WTC11 (cell line): ENCODE measurements at regions not wholly inside any gene's neighbourhood (a gene's known extent, or its start where the extent isn't known, plus 50 kb on each side); places are given as distances from the start of the nearest gene placed in this dataset.

Experiments used
- ATAC-seq: fragments of 200-7000 bp; cut with Tn5 transposase; 2 replicates; pipeline ENCODE4 v1.10.0; 2021; ENCODE audit warnings: mild to moderate bottlenecking, moderate library complexity
- CTCF ChIA-PET: fragments of 300-600 bp; sonication (Branson Sonifier 250); formaldehyde crosslinking; loops from one replicate; lab custom pipeline; 2021; ENCODE audit warnings: antibody characterized with exemption; lab: Charles Lee
- POLR2A ChIA-PET: fragments of 350-600 bp; sonication (Branson Sonifier 250); formaldehyde crosslinking; loops from one replicate; lab custom pipeline; 2021; ENCODE audit warnings: antibody characterized with exemption; lab: Charles Lee
- DNase-seq: peaks from one replicate; pipeline ENCODE4 v3.0.0; 2021; ENCODE audit warnings: low spot score
- H3K27ac Mint-ChIP-seq: 2 replicates; pipeline ENCODE4 v1.8.0; 2021; ENCODE audit warnings: mixed read lengths
- H3K27me3 Mint-ChIP-seq: 2 replicates; pipeline ENCODE4 v1.8.0; 2021; ENCODE audit warnings: low read depth, mild to moderate bottlenecking, moderate library complexity, mixed read lengths
- H3K36me3 Mint-ChIP-seq: 2 replicates; pipeline ENCODE4 v1.8.0; 2021; ENCODE audit warnings: mixed read lengths
- H3K4me1 Mint-ChIP-seq: 2 replicates; pipeline ENCODE4 v1.8.0; 2022; ENCODE audit warnings: mixed read lengths
- H3K4me3 Mint-ChIP-seq: 2 replicates; pipeline ENCODE4 v1.8.0; 2021; ENCODE audit warnings: mild to moderate bottlenecking, moderate library complexity, mixed read lengths
- H3K9me3 Mint-ChIP-seq: 2 replicates; pipeline ENCODE4 v1.8.0; 2021; ENCODE audit warnings: mixed read lengths
- CREB1 ChIP-seq: sonication (generic); formaldehyde crosslinking; IDR thresholded peaks from 2 replicates; pipeline ENCODE4 v1.8.0; 2023; ENCODE audit warnings: mild to moderate bottlenecking, missing genetic modification reagents
- E2F5 ChIP-seq: sonication (generic); formaldehyde crosslinking; IDR thresholded peaks from 2 replicates; pipeline ENCODE4 v1.8.1; 2022; ENCODE audit warnings: mild to moderate bottlenecking, moderate library complexity, missing genetic modification reagents
- ETV6 ChIP-seq: sonication (generic); formaldehyde crosslinking; IDR thresholded peaks from 2 replicates; pipeline ENCODE4 v1.8.1; 2022; ENCODE audit warnings: mild to moderate bottlenecking, missing genetic modification reagents
- FOXP1 ChIP-seq: sonication (generic); formaldehyde crosslinking; IDR thresholded peaks from 2 replicates; pipeline ENCODE4 v1.8.0; 2022; ENCODE audit warnings: missing genetic modification reagents, mild to moderate bottlenecking, moderate library complexity, borderline replicate concordance
- GTF2I ChIP-seq: fragments of 250-450 bp; sonication (Bioruptor Pico); conservative IDR thresholded peaks from 2 replicates; pipeline ENCODE4 v1.4.0; 2021; ENCODE audit warnings: mild to moderate bottlenecking
- MYBL2 ChIP-seq: sonication (generic); formaldehyde crosslinking; IDR thresholded peaks from 2 replicates; pipeline ENCODE4 v1.8.1; 2023; ENCODE audit warnings: mild to moderate bottlenecking, moderate library complexity, missing genetic modification reagents
- NFATC4 ChIP-seq: fragments of 250-450 bp; sonication (Bioruptor Pico); IDR thresholded peaks from 2 replicates; pipeline ENCODE4 v1.9.0; 2021; ENCODE audit warnings: mild to moderate bottlenecking
- NR2C2 ChIP-seq: sonication (generic); formaldehyde crosslinking; IDR thresholded peaks from 2 replicates; pipeline ENCODE4 v1.8.0; 2022; ENCODE audit warnings: mild to moderate bottlenecking, missing genetic modification reagents
- SP1 ChIP-seq: sonication (generic); formaldehyde crosslinking; conservative IDR thresholded peaks from 2 replicates; pipeline ENCODE4 v1.8.1; 2022; ENCODE audit warnings: missing genetic modification reagents
- TEAD1 ChIP-seq: sonication (generic); formaldehyde crosslinking; IDR thresholded peaks from 2 replicates; pipeline ENCODE4 v1.8.0; 2022; ENCODE audit warnings: mild to moderate bottlenecking, missing genetic modification reagents
- TP53 ChIP-seq: sonication (generic); formaldehyde crosslinking; IDR thresholded peaks from 2 replicates; pipeline ENCODE4 v1.8.1; 2023; ENCODE audit warnings: mild to moderate bottlenecking, missing genetic modification reagents
- USF2 ChIP-seq: sonication (generic); formaldehyde crosslinking; IDR thresholded peaks from 2 replicates; pipeline ENCODE4 v1.8.1; 2023; ENCODE audit warnings: mild to moderate bottlenecking, missing genetic modification reagents, moderate library complexity
- ZNF232 ChIP-seq: sonication (generic); formaldehyde crosslinking; IDR thresholded peaks from 2 replicates; pipeline ENCODE4 v1.8.0; 2022; ENCODE audit warnings: mild to moderate bottlenecking, missing genetic modification reagents
- ZNF512 ChIP-seq: sonication (generic); formaldehyde crosslinking; IDR thresholded peaks from 2 replicates; pipeline ENCODE4 v1.8.1; 2022; ENCODE audit warnings: missing genetic modification reagents, borderline replicate concordance
- TF ChIP-seq, protein P1 (sequence below): sonication (generic); formaldehyde crosslinking; IDR thresholded peaks from 2 replicates; pipeline ENCODE4 v1.8.1; 2022; ENCODE audit warnings: low read depth, mild to moderate bottlenecking, moderate library complexity, missing genetic modification reagents, borderline replicate concordance
- TF ChIP-seq, protein P2 (sequence below): fragments of 250-450 bp; sonication (Bioruptor Pico); IDR thresholded peaks from 2 replicates; pipeline ENCODE4 v1.8.0; 2021; ENCODE audit warnings: mild to moderate bottlenecking
- TF ChIP-seq, protein P3 (sequence below): sonication (generic); formaldehyde crosslinking; IDR thresholded peaks from 2 replicates; pipeline ENCODE4 v1.8.1; 2023; ENCODE audit warnings: mild to moderate bottlenecking, missing genetic modification reagents, moderate library complexity
- TF ChIP-seq, protein P4 (sequence below): sonication (generic); formaldehyde crosslinking; IDR thresholded peaks from 2 replicates; pipeline ENCODE4 v1.8.1; 2022; ENCODE audit warnings: low read depth, missing genetic modification reagents, borderline replicate concordance
- TF ChIP-seq, protein P5 (sequence below): fragments of 250-450 bp; sonication (Bioruptor Pico); IDR thresholded peaks from 2 replicates; pipeline ENCODE4 v1.9.0; 2021; ENCODE audit warnings: mild to moderate bottlenecking

DNA sequence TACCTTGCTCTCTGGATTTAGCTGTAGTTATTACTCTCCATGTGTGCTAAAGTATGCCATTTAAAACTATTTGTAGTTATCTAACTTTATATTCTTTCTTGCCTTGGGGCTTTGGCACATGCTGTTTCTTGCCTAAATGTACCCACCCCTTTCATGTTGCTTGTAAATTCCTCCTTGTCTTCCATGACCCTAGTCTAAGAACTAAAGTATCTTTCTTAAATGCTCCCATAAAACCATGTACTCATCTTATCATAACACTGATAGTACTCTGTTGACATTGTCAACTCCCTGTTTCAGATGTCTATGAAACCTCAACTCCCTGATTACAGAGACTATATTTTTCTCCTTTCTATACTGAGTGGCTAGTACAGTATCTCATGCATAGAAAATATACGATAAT is 564.9 kb upstream of the IRAK1BP1 start:
- Mint-ChIP-seq H3K27ac (no peak overlapping the region), H3K27me3 (no peaks in the 10 kb centered on the region), H3K36me3 (no peaks in the 10 kb centered on the region), H3K4me1 (no peaks in the 10 kb centered on the region), H3K9me3 (no peaks in the 10 kb centered on the region), H3K4me3 (no peak overlapping the region)
- no peak for DNase-seq
- no peak for TF ChIP-seq GTF2I (CRISPR knock-in tag)
- no peak for TF ChIP-seq TP53 (CRISPR knock-in tag)
- TF ChIP-seq, protein P1, sequence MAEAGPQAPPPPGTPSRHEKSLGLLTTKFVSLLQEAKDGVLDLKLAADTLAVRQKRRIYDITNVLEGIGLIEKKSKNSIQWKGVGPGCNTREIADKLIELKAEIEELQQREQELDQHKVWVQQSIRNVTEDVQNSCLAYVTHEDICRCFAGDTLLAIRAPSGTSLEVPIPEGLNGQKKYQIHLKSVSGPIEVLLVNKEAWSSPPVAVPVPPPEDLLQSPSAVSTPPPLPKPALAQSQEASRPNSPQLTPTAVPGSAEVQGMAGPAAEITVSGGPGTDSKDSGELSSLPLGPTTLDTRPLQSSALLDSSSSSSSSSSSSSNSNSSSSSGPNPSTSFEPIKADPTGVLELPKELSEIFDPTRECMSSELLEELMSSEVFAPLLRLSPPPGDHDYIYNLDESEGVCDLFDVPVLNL, result no peak
- TF ChIP-seq NR2C2 (CRISPR knock-in tag), result no peak
- TF ChIP-seq, protein P2, sequence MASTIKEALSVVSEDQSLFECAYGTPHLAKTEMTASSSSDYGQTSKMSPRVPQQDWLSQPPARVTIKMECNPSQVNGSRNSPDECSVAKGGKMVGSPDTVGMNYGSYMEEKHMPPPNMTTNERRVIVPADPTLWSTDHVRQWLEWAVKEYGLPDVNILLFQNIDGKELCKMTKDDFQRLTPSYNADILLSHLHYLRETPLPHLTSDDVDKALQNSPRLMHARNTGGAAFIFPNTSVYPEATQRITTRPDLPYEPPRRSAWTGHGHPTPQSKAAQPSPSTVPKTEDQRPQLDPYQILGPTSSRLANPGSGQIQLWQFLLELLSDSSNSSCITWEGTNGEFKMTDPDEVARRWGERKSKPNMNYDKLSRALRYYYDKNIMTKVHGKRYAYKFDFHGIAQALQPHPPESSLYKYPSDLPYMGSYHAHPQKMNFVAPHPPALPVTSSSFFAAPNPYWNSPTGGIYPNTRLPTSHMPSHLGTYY (CRISPR knock-in tag), result no peak
- TF ChIP-seq, protein P3, sequence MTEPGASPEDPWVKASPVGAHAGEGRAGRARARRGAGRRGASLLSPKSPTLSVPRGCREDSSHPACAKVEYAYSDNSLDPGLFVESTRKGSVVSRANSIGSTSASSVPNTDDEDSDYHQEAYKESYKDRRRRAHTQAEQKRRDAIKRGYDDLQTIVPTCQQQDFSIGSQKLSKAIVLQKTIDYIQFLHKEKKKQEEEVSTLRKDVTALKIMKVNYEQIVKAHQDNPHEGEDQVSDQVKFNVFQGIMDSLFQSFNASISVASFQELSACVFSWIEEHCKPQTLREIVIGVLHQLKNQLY, result no peak
- no peak for TF ChIP-seq USF2 (CRISPR knock-in tag)
- TF ChIP-seq TEAD1 (CRISPR knock-in tag), result no peak
- no peak for TF ChIP-seq NFATC4
- TF ChIP-seq MYBL2, result no peak
- no peak for TF ChIP-seq ZNF512 (CRISPR knock-in tag)
- no peak for TF ChIP-seq CREB1
- TF ChIP-seq ZNF232 (CRISPR knock-in tag), result no peak
- TF ChIP-seq FOXP1 (CRISPR knock-in tag), result no peak
- TF ChIP-seq SP1 (CRISPR knock-in tag), result no peak
- TF ChIP-seq, protein P4, sequence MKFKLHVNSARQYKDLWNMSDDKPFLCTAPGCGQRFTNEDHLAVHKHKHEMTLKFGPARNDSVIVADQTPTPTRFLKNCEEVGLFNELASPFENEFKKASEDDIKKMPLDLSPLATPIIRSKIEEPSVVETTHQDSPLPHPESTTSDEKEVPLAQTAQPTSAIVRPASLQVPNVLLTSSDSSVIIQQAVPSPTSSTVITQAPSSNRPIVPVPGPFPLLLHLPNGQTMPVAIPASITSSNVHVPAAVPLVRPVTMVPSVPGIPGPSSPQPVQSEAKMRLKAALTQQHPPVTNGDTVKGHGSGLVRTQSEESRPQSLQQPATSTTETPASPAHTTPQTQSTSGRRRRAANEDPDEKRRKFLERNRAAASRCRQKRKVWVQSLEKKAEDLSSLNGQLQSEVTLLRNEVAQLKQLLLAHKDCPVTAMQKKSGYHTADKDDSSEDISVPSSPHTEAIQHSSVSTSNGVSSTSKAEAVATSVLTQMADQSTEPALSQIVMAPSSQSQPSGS, result no peak
- TF ChIP-seq, protein P5, sequence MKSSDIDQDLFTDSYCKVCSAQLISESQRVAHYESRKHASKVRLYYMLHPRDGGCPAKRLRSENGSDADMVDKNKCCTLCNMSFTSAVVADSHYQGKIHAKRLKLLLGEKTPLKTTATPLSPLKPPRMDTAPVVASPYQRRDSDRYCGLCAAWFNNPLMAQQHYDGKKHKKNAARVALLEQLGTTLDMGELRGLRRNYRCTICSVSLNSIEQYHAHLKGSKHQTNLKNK (CRISPR knock-in tag), result no peak
- POLR2A ChIA-PET, result no interaction called here
- CTCF ChIA-PET, result no interaction called here
- no peak for ATAC-seq

DNA sequence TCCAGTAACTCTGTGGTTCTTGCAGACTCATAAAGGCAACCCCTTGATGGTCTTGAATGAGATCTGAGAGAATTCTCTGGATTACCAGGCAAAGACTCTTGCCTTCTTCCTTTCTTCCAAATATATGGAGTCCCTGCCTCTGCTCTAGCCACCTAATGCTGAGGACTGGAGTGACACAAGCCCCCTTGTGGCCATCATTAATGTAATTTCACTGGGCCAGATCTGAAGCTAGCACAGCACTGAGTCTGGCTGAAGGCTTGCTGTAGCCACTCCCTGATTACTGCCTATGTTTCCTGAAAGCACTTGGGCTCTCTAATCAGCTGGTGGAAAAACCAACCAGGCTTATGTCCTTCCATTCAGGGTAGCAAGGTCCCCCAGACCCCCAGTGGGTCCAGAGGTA is 559.3 kb upstream of the IRAK1BP1 start:
- no peaks in the 10 kb centered on the region for H3K27me3 Mint-ChIP-seq
- no peaks in the 10 kb centered on the region for H3K4me1 Mint-ChIP-seq
- H3K36me3 Mint-ChIP-seq, result no peaks in the 10 kb centered on the region
- H3K9me3 Mint-ChIP-seq, result no peaks in the 10 kb centered on the region
- ChIA-PET CTCF (interaction anchor here (0.7 to 1.6 kb wide), 4 partner anchors 8 to 658 kb away, joined by 3 to 8 read pairs (median 6); no protein-coding TSS in a partner anchor), POLR2A (no interaction called here)
- no peak overlapping the region for H3K4me3 Mint-ChIP-seq
- TF ChIP-seq E2F5 (CRISPR knock-in tag) (no peak), ETV6 (CRISPR knock-in tag) (no peak)
- ATAC-seq (peak; percentile 100), DNase-seq (peak; percentile 38)
- H3K27ac Mint-ChIP-seq, result no peak overlapping the region
